ENCODE measurements at regions not wholly inside any gene's neighbourhood (a gene's known extent, or its start where the extent isn't known, plus 50 kb on each side); places are given as distances from the start of the nearest gene placed in this dataset.

DNA sequence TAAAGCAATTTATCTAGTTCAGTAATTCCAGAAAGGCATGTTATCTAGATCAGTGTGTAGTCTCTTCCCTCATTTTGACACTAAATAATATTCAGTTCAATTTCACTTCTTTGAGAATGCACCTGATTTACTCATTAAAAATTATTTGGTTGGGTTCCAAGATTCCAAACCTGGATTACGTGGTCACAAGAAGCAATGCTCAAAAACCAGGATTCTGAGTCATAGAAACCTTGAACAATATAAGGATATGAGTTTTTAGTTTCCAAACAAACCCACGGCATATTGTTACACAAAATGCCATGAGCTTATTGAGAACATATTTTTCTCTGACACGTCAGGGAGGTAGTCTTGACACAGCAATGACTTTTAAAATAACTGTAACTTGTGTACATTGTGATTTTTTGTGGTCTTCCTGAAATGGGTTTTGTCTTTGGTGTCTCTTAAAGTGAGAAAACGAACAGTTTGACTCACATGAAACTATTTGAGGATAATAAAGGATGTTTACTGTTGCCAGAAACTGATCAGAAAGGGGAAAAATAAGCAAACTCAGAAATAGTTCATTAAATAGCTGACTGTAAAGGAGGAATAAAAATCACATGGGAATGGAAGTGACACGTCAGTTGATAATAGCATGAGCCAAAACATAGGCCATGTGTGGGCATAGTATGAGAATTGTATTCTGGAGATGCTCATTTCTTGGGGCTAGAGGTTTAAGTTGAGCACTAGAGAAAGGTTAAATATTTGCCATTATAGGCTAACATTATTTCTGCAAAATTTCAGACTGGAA lies 617.7 kb upstream of the CDH2 start:
- Mint-ChIP-seq H3K9me3 (no peaks in the 10 kb centered on the region), H3K27ac (no peak overlapping the region), H3K4me3 (no peak overlapping the region), H3K27me3 (no peaks in the 10 kb centered on the region), H3K4me1 (ENCODE audit: unreplicated experiment) (peaks cover 9% of the 10 kb centered on the region), H3K36me3 (no peaks in the 10 kb centered on the region)
- TF ChIP-seq, protein P1, sequence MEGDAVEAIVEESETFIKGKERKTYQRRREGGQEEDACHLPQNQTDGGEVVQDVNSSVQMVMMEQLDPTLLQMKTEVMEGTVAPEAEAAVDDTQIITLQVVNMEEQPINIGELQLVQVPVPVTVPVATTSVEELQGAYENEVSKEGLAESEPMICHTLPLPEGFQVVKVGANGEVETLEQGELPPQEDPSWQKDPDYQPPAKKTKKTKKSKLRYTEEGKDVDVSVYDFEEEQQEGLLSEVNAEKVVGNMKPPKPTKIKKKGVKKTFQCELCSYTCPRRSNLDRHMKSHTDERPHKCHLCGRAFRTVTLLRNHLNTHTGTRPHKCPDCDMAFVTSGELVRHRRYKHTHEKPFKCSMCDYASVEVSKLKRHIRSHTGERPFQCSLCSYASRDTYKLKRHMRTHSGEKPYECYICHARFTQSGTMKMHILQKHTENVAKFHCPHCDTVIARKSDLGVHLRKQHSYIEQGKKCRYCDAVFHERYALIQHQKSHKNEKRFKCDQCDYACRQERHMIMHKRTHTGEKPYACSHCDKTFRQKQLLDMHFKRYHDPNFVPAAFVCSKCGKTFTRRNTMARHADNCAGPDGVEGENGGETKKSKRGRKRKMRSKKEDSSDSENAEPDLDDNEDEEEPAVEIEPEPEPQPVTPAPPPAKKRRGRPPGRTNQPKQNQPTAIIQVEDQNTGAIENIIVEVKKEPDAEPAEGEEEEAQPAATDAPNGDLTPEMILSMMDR (conservative IDR thresholded peaks at IDR 0.05): no peak
- no peak for DNase-seq (ENCODE audit: extremely low spot score, unreplicated experiment)

DNA sequence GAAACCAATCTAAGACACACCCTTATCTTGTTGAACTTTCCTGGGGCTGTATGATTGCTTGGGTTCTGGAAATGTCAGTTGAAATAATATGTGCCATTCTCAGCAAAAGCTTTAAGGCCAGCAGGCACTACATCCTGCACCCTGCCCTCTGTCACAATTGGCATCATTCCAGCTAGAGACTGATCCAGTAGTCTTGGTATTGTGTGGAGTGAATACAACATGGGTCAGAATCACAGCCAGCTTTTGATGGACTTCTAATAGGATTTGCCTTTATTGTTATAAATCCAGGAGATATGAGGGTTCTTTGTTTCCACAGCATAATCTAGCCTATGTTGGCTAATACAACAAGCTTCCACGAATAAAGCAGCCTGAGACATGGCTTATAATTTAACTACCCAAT lies 617.0 kb upstream of the CDH2 start:
- Mint-ChIP-seq H3K4me1 (ENCODE audit: unreplicated experiment) (peaks cover 13% of the 10 kb centered on the region), H3K27me3 (no peaks in the 10 kb centered on the region), H3K27ac (no peak overlapping the region), H3K9me3 (no peaks in the 10 kb centered on the region), H3K4me3 (no peak overlapping the region), H3K36me3 (no peaks in the 10 kb centered on the region)
- TF ChIP-seq, protein P1 (conservative IDR thresholded peaks at IDR 0.05): no peak
- DNase-seq (ENCODE audit: extremely low spot score, unreplicated experiment): no peak

DNA sequence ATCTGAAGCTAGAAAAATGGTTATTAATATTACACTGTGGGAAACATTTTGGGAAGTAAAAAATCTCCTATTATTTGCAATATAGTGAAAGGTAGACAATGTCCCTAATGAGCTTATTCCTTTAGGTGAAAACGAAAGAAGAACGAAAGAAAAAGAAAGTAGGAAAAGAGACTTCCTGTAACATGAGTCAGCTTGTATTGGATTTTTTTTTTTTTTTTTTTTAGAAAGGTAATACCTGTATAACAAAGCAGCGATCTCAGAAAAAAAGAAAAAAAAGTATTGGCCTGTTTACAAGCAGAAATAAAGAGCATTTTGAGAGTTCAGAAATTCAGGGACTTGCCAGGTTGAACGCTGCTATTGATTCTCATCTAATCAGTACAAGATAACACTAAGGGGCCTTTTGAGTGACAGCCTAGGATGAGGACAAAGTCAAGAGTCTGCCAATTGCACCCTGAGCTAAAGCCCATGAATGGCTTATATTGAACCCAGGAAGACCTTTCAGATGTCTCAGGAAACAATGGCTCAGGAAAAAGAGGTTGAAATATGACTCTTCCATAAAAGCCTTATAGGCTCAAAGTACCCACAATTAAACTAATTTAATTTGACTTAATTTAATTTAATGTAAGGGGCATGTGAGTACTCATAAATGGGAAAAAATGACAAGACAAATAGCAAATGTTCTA lies 615.6 kb upstream of the CDH2 start:
- H3K4me3 Mint-ChIP-seq: no peak overlapping the region
- H3K36me3 Mint-ChIP-seq: no peaks in the 10 kb centered on the region
- no peak overlapping the region for H3K27ac Mint-ChIP-seq
- DNase-seq (ENCODE audit: extremely low spot score, unreplicated experiment): no peak
- TF ChIP-seq, protein P1 (conservative IDR thresholded peaks at IDR 0.05): no peak
- no peaks in the 10 kb centered on the region for H3K27me3 Mint-ChIP-seq
- H3K9me3 Mint-ChIP-seq: no peaks in the 10 kb centered on the region
- peaks cover 13% of the 10 kb centered on the region for H3K4me1 Mint-ChIP-seq (ENCODE audit: unreplicated experiment)

DNA sequence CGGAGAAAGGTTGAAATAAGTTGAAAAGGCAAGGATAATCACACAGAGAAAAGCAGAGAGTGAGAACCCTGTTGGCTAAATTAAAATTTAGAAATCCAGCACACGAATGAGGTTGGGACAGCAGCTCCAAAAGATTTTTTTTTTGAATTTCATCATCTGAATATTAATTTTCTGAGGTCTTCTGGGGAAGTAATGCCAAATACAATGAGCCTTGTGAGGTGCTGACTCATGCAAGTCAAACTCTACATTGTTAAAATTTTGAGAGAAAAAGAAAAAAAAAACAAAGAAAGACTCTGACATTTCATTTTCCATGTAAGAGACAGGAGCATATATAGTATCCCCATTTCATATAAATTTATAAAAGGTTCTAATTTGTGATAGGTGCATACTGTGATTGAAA lies 614.2 kb upstream of the CDH2 start:
- H3K9me3 Mint-ChIP-seq: no peaks in the 10 kb centered on the region
- TF ChIP-seq, protein P1 (conservative IDR thresholded peaks at IDR 0.05): no peak
- DNase-seq (ENCODE audit: extremely low spot score, unreplicated experiment): no peak
- H3K36me3 Mint-ChIP-seq: no peaks in the 10 kb centered on the region
- no peak overlapping the region for H3K4me3 Mint-ChIP-seq
- no peak overlapping the region for H3K27ac Mint-ChIP-seq
- no peaks in the 10 kb centered on the region for H3K27me3 Mint-ChIP-seq
- peaks cover 13% of the 10 kb centered on the region for H3K4me1 Mint-ChIP-seq (ENCODE audit: unreplicated experiment)

DNA sequence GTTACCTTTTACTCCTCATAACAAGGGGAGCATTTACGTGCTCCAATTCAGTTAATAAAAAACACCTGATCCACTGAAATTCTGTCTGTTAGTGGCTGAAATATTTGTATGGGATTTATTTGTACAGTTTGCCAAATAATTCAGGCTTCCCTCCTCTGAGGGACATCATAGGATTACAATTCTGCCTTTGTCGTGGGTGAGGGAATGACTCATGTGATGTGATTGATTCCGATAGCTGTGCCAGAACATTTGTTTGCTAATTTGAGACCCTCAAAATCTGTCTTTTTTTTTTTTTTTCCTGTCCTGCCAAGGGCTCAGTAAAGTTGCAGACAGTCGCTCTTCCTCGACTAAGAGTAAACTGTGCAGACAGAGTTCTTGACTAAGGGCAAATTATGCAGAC lies 612.6 kb upstream of the CDH2 start:
- no peak for DNase-seq (ENCODE audit: extremely low spot score, unreplicated experiment)

More for the DNA sequence above, 612.6 kb upstream of the CDH2 start:
- H3K36me3 Mint-ChIP-seq: no peaks in the 10 kb centered on the region
- H3K4me1 Mint-ChIP-seq (ENCODE audit: unreplicated experiment): peaks cover 13% of the 10 kb centered on the region
- H3K9me3 Mint-ChIP-seq: no peaks in the 10 kb centered on the region
- no peaks in the 10 kb centered on the region for H3K27me3 Mint-ChIP-seq
- H3K4me3 Mint-ChIP-seq: no peak overlapping the region
- TF ChIP-seq, protein P1 (conservative IDR thresholded peaks at IDR 0.05): no peak
- H3K27ac Mint-ChIP-seq: no peak overlapping the region
